ENCODE measurements at regions not wholly inside any gene's neighbourhood (a gene's known extent, or its start where the extent isn't known, plus 50 kb on each side); places are given as distances from the start of the nearest gene placed in this dataset.
A peak's percentile ranks its signal among the peaks of the same experiment; 100 is the strongest.

GRCh38 chr1:232682248-232682647, 52.3 kb upstream of the SIPA1L2 start:
- DNase-seq (ENCODE audit: low read depth), result no peak
- no peak for TF ChIP-seq CTCF (conservative IDR thresholded peaks at IDR 0.05; ENCODE audit: low read length)
- H3K4me3 ChIP-seq (ENCODE audit: low read length), result no peak overlapping the region

DNA sequence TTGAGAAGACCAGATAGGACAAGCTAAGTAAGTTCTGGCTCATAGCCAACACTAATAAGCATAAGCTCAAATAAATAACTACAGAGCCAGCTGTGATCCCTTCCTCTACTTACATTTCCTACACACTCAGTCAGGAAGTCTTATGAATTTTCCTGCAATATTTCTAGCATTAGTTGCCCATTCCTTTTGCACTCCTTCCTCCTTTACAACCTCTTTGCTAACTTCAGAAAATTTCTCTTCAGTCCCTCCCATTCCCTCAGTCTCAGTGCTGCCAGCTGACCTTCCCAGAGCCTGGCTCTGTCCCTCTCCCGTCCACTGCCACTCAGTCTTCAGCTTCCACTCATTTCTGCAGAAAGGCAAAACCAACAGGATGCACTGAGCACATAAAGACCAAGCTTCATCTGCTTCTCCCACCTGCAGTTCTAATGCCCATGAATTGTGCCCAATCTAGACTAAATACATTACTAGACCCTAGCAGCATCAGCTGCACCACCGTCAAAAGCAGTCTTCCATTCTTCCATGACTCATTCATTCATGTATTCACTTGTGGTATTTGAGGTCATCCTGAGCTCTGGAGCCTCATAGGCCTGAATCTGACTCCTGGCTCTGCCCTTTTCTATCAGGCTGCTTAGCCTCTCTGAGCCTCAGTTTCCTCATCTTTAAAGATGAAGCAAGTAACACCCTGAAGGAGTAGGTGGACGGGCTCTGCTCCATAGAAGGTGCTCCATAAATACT, 54.6 kb upstream of the SIPA1L2 start:
- peak; percentile 9 for DNase-seq (ENCODE audit: low read depth)
- TF ChIP-seq CTCF (conservative IDR thresholded peaks at IDR 0.05; ENCODE audit: low read length), result no peak
- H3K4me3 ChIP-seq (ENCODE audit: low read length), result no peak overlapping the region

- peak; percentile 20 for DNase-seq (ENCODE audit: low read depth)
- TF ChIP-seq CTCF (conservative IDR thresholded peaks at IDR 0.05; ENCODE audit: low read length), result no peak
- no peak overlapping the region for H3K4me3 ChIP-seq (ENCODE audit: low read length)
Measured at GRCh38 chr1:232686346-232686745, 56.4 kb upstream of the SIPA1L2 start.

DNA sequence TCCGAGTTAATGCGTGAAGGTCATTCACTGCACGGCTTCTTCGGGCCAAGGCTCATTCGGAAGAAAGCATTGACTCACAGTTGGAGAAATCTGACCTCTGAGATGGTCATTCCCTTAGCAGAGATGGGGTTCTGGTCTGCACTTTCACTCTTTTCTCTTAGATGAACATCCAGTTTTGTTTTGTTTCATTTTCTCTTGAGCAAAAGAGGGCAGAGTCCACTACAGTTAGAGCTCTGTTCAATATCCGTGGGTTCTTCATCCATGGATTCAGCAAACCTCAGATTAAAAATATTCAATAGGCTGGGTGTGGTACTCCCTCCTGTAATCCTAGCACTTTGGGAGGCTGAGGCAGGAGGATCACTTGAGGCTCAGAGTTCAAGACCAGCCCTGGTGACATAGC, 57.4 kb upstream of the SIPA1L2 start:
- H3K4me3 ChIP-seq (ENCODE audit: low read length), result no peak overlapping the region
- DNase-seq (ENCODE audit: low read depth), result no peak
- TF ChIP-seq CTCF (conservative IDR thresholded peaks at IDR 0.05; ENCODE audit: low read length), result no peak

DNA sequence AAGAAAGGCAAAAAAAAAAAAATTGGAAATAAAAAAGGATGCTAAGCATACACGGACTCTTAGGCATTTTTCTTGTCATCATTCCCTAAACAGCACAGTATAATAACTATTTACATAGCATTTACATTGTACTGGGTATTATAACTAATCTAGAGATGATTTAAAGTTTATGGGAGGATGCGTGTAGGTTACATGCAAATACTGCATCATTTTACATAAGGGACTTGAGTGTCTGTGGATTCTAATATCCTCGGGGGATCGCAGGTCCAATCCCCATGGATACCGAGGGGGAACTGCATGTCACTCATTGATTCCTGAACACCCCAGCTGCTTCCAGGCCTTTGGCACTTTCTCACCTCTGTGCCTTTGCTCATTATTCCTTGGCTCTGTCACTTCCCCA, 57.8 kb upstream of the SIPA1L2 start:
- H3K4me3 ChIP-seq (ENCODE audit: low read length), result no peak overlapping the region
- TF ChIP-seq CTCF (conservative IDR thresholded peaks at IDR 0.05; ENCODE audit: low read length), result no peak
- no peak for DNase-seq (ENCODE audit: low read depth)

- no peak overlapping the region for H3K4me3 ChIP-seq (ENCODE audit: low read length)
- TF ChIP-seq CTCF (conservative IDR thresholded peaks at IDR 0.05; ENCODE audit: low read length), result no peak
- DNase-seq (ENCODE audit: low read depth), result no peak
Measured at GRCh38 chr1:232688398-232688797, 58.5 kb upstream of the SIPA1L2 start.

GRCh38 chr1:232689711-232690110, 59.8 kb upstream of the SIPA1L2 start:
- DNase-seq (ENCODE audit: low read depth), result no peak
- TF ChIP-seq CTCF (conservative IDR thresholded peaks at IDR 0.05; ENCODE audit: low read length), result no peak
- H3K4me3 ChIP-seq (ENCODE audit: low read length), result no peak overlapping the region

All from AG10803 (cell line).